ENCODE measurements at regions not wholly inside any gene's neighbourhood (a gene's known extent, or its start where the extent isn't known, plus 50 kb on each side); places are given as distances from the start of the nearest gene placed in this dataset.

- Histone ChIP-seq H3F3A (ENCODE audit: insufficient read depth, low read length) (no peaks in the 10 kb centered on the region), H3K79me2 (ENCODE audit: low read length) (no peaks in the 10 kb centered on the region), H3K4me2 (ENCODE audit: low read depth, low read length) (no peak overlapping the region), H3K4me1 (ENCODE audit: low read length) (no peaks in the 10 kb centered on the region), H3K36me3 (replicated peaks; ENCODE audit: insufficient read depth, low read length) (no peaks in the 10 kb centered on the region), H3K27ac (ENCODE audit: low read length) (no peak overlapping the region), H3K9me3 (replicated peaks; ENCODE audit: insufficient read depth, low read length) (no peaks in the 10 kb centered on the region), H3K27me3 (replicated peaks; ENCODE audit: insufficient read depth, low read length) (no peaks in the 10 kb centered on the region), H2AFZ (ENCODE audit: low read length) (no peak overlapping the region), H3K4me3 (ENCODE audit: low read length) (no peak overlapping the region), H3K9ac (ENCODE audit: low read length) (no peak overlapping the region), H3K9me2 (replicated peaks; ENCODE audit: insufficient read depth, low read length) (no peaks in the 10 kb centered on the region), H4K20me1 (ENCODE audit: insufficient read depth, low read length) (no peaks in the 10 kb centered on the region)
- TF ChIP-seq EZH2phosphoT487 (IDR thresholded peaks at IDR 0.05; ENCODE audit: low read length): no peak
- peak; percentile 29 for TF ChIP-seq CTCF (IDR thresholded peaks at IDR 0.05; ENCODE audit: low read length)
- peak; percentile 30 for DNase-seq
Observed at GRCh38 chr12:108063192-108063591, 65.9 kb upstream of the WSCD2 start.

- Histone ChIP-seq H3K9ac (ENCODE audit: low read length) (no peak overlapping the region), H3K4me3 (ENCODE audit: low read length) (no peak overlapping the region), H3K4me2 (ENCODE audit: low read depth, low read length) (no peak overlapping the region), H3K9me3 (replicated peaks; ENCODE audit: insufficient read depth, low read length) (no peaks in the 10 kb centered on the region), H3K4me1 (ENCODE audit: low read length) (no peaks in the 10 kb centered on the region), H3K27ac (ENCODE audit: low read length) (no peak overlapping the region), H3K27me3 (replicated peaks; ENCODE audit: insufficient read depth, low read length) (no peaks in the 10 kb centered on the region), H3K79me2 (ENCODE audit: low read length) (no peaks in the 10 kb centered on the region), H3F3A (ENCODE audit: insufficient read depth, low read length) (no peaks in the 10 kb centered on the region), H4K20me1 (ENCODE audit: insufficient read depth, low read length) (no peaks in the 10 kb centered on the region), H3K36me3 (replicated peaks; ENCODE audit: insufficient read depth, low read length) (no peaks in the 10 kb centered on the region), H3K9me2 (replicated peaks; ENCODE audit: insufficient read depth, low read length) (no peaks in the 10 kb centered on the region), H2AFZ (ENCODE audit: low read length) (no peak overlapping the region)
- no peak for TF ChIP-seq EZH2phosphoT487 (IDR thresholded peaks at IDR 0.05; ENCODE audit: low read length)
- no peak for TF ChIP-seq CTCF (IDR thresholded peaks at IDR 0.05; ENCODE audit: low read length)
- no peak for TF ChIP-seq EZH2 (optimal IDR thresholded peaks at IDR 0.05; ENCODE audit: low read depth, low read length)
- no peak for DNase-seq
Observed at GRCh38 chr12:108065069-108065468, 64.0 kb upstream of the WSCD2 start.

- no peaks in the 10 kb centered on the region for H3K79me2 ChIP-seq (ENCODE audit: low read length)
- H3K4me2 ChIP-seq (ENCODE audit: low read depth, low read length): no peak overlapping the region
- H3K27ac ChIP-seq (ENCODE audit: low read length): no peak overlapping the region
- H3K9me3 ChIP-seq (replicated peaks; ENCODE audit: insufficient read depth, low read length): no peaks in the 10 kb centered on the region
- no peaks in the 10 kb centered on the region for H4K20me1 ChIP-seq (ENCODE audit: insufficient read depth, low read length)
- no peak overlapping the region for H3K9ac ChIP-seq (ENCODE audit: low read length)
- no peaks in the 10 kb centered on the region for H3K36me3 ChIP-seq (replicated peaks; ENCODE audit: insufficient read depth, low read length)
- TF ChIP-seq EZH2phosphoT487 (IDR thresholded peaks at IDR 0.05; ENCODE audit: low read length) (no peak), EZH2 (optimal IDR thresholded peaks at IDR 0.05; ENCODE audit: low read depth, low read length) (no peak), CTCF (IDR thresholded peaks at IDR 0.05; ENCODE audit: low read length) (no peak)
- no peaks in the 10 kb centered on the region for H3K27me3 ChIP-seq (replicated peaks; ENCODE audit: insufficient read depth, low read length)
- no peaks in the 10 kb centered on the region for H3K9me2 ChIP-seq (replicated peaks; ENCODE audit: insufficient read depth, low read length)
- H2AFZ ChIP-seq (ENCODE audit: low read length): no peak overlapping the region
- no peak overlapping the region for H3K4me3 ChIP-seq (ENCODE audit: low read length)
- H3F3A ChIP-seq (ENCODE audit: insufficient read depth, low read length): no peaks in the 10 kb centered on the region
- no peaks in the 10 kb centered on the region for H3K4me1 ChIP-seq (ENCODE audit: low read length)
- DNase-seq: no peak
Observed at GRCh38 chr12:108066583-108067577, 62.2 kb upstream of the WSCD2 start.
